Trophoblast cell (in vitro differentiated cells and primary cell): ENCODE measurements at regions not wholly inside any gene's neighbourhood (a gene's known extent, or its start where the extent isn't known, plus 50 kb on each side); places are given as distances from the start of the nearest gene placed in this dataset.

Source experiments
- DNase-seq, 2 donors: peaks; one replicate each; pipeline ENCODE4 v3.0.0-alpha.2; 2016
- H2AFZ ChIP-seq: 2 replicates; pipeline ENCODE4 v1.6.1; 2013; ENCODE audit warnings: low read length, moderate library complexity, mild to moderate bottlenecking; ENCODE audit not compliant: insufficient read depth, poor library complexity
- H2AK5ac ChIP-seq: 2 replicates; pipeline ENCODE4 v1.6.1; 2013; ENCODE audit warnings: mild to moderate bottlenecking, low read length
- H2BK120ac ChIP-seq: 2 replicates; pipeline ENCODE4 v1.6.1; 2013; ENCODE audit warnings: low read length, mild to moderate bottlenecking, moderate library complexity; ENCODE audit not compliant: insufficient read depth, poor library complexity
- H2BK12ac ChIP-seq: 2 replicates; pipeline ENCODE4 v1.6.1; 2013; ENCODE audit warnings: mild to moderate bottlenecking, low read length, moderate library complexity
- H2BK5ac ChIP-seq: 2 replicates; pipeline ENCODE4 v1.6.1; 2013; ENCODE audit warnings: low read length, low read depth, moderate library complexity, mild to moderate bottlenecking; ENCODE audit not compliant: poor library complexity
- H3K14ac ChIP-seq: 2 replicates; pipeline ENCODE4 v1.6.1; 2013; ENCODE audit warnings: mild to moderate bottlenecking, low read length
- H3K18ac ChIP-seq: 2 replicates; pipeline ENCODE4 v1.6.1; 2013; ENCODE audit warnings: mild to moderate bottlenecking, low read length
- H3K23ac ChIP-seq: 2 replicates; pipeline ENCODE4 v1.6.1; 2013; ENCODE audit warnings: low read length
- H3K27ac ChIP-seq: 2 replicates; pipeline ENCODE4 v1.5.1; 2013; ENCODE audit warnings: low read depth, mild to moderate bottlenecking, inconsistent platforms, low read length, moderate library complexity
- H3K27me3 ChIP-seq: 2 replicates; pipeline ENCODE4 v1.6.1; 2013; ENCODE audit warnings: inconsistent platforms, mild to moderate bottlenecking, low read length, moderate library complexity; ENCODE audit not compliant: insufficient read depth
- H3K36me3 ChIP-seq, 2 experiments: 1 replicate in 1 of 2; 2 replicates in 1 of 2; pipeline ENCODE4 v1.6.1; 2013; ENCODE audit warnings: low read length in 2 of 2, mild to moderate bottlenecking in 2 of 2, moderate library complexity in 1 of 2; ENCODE audit not compliant: insufficient read depth in 2 of 2, control insufficient read depth in 1 of 2
- H3K4ac ChIP-seq: 2 replicates; pipeline ENCODE4 v1.6.1; 2013; ENCODE audit warnings: low read depth, mild to moderate bottlenecking, low read length, moderate library complexity
- H3K4me1 ChIP-seq, 2 experiments: 1 replicate in 1 of 2; 2 replicates in 1 of 2; pipeline ENCODE4 v1.6.1; 2013; ENCODE audit warnings: low read length in 2 of 2, mild to moderate bottlenecking in 2 of 2, moderate library complexity in 1 of 2; ENCODE audit not compliant: insufficient read depth in 2 of 2, control insufficient read depth in 1 of 2
- H3K4me2 ChIP-seq: 2 replicates; pipeline ENCODE4 v1.6.1; 2013; ENCODE audit warnings: inconsistent platforms, mild to moderate bottlenecking, low read length, moderate library complexity
- H3K4me3 ChIP-seq: 2 replicates; pipeline ENCODE4 v1.5.1; 2013; ENCODE audit warnings: mild to moderate bottlenecking, low read depth, low read length, inconsistent platforms
- H3K79me1 ChIP-seq: one replicate; pipeline ENCODE4 v1.6.1; 2013; ENCODE audit warnings: low read length
- H3K79me2 ChIP-seq: 2 replicates; pipeline ENCODE4 v1.6.1; 2013; ENCODE audit warnings: low read length, mild to moderate bottlenecking; ENCODE audit not compliant: control insufficient read depth, insufficient read depth, poor library complexity
- H3K9ac ChIP-seq: 2 replicates; pipeline ENCODE4 v1.6.1; 2013; ENCODE audit warnings: mild to moderate bottlenecking, low read length
- H3K9me3 ChIP-seq: 2 replicates; pipeline ENCODE4 v1.6.1; 2013; ENCODE audit warnings: low read depth, mild to moderate bottlenecking, control low read depth, inconsistent platforms, low read length; ENCODE audit not compliant: insufficient read depth
- H4K12ac ChIP-seq: 2 replicates; pipeline ENCODE4 v1.6.1; 2013; ENCODE audit warnings: low read depth, mild to moderate bottlenecking, low read length, moderate library complexity
- H4K8ac ChIP-seq: 2 replicates; pipeline ENCODE4 v1.6.1; 2013; ENCODE audit warnings: low read depth, mild to moderate bottlenecking, low read length, moderate library complexity
- H4K91ac ChIP-seq: one replicate; pipeline ENCODE4 v1.6.1; 2013; ENCODE audit warnings: low read depth, mild to moderate bottlenecking, low read length, moderate library complexity
- WGBS: extraction: QIAGEN DNeasy Blood & Tissue Kit; methylation state at CpG from one replicate; pipeline ENCODE4 v1.1.7; 2013; ENCODE audit warnings: missing lambda C conversion rate; ENCODE audit not compliant: insufficient read length, insufficient coverage; ENCODE audit errors: extremely low coverage; 5-methylcytosine and 5-hydroxymethylcytosine counted together

- Histone ChIP-seq H3K79me1 (no peaks in the 10 kb centered on the region), H3K4me1 (no peaks in the 10 kb centered on the region), H3K4me3 (no peak overlapping the region), H2BK12ac (no peak overlapping the region), H3K9me3 (no peaks in the 10 kb centered on the region), H2BK120ac (no peak overlapping the region), H3K4me2 (no peak overlapping the region), H4K8ac (no peak overlapping the region), H3K4ac (no peak overlapping the region), H4K12ac (no peak overlapping the region), H3K36me3 (no peaks in the 10 kb centered on the region), H3K23ac (no peak overlapping the region), H3K18ac (no peak overlapping the region), H4K91ac (no peak overlapping the region), H3K27ac (no peak overlapping the region), H3K9ac (no peak overlapping the region), H3K27me3 (no peaks in the 10 kb centered on the region), H3K14ac (no peak overlapping the region), H2AFZ (no peak overlapping the region), H3K79me2 (no peaks in the 10 kb centered on the region), H2BK5ac (no peak overlapping the region), H2AK5ac (no peak overlapping the region)
- DNase-seq = no peak
- WGBS = no CpG with 5 or more reads among the region's 11 CpGs
Observed at GRCh38 chrX:149198980-149199732, 305.9 kb downstream of the IDS start.

GRCh38 chrX:149185087-149185486 is 320.0 kb downstream of the IDS start:
- Histone ChIP-seq H3K4me1 (no peaks in the 10 kb centered on the region), H3K79me2 (no peaks in the 10 kb centered on the region), H2BK5ac (no peak overlapping the region), H3K36me3 (no peaks in the 10 kb centered on the region), H4K12ac (no peak overlapping the region), H3K4me3 (no peak overlapping the region), H3K27me3 (no peaks in the 10 kb centered on the region), H3K4ac (no peak overlapping the region), H3K27ac (no peak overlapping the region), H2AFZ (no peak overlapping the region), H2AK5ac (no peak overlapping the region), H3K79me1 (no peaks in the 10 kb centered on the region), H3K23ac (no peak overlapping the region), H3K9ac (no peak overlapping the region), H3K9me3 (no peaks in the 10 kb centered on the region), H2BK120ac (no peak overlapping the region), H4K8ac (no peak overlapping the region), H3K18ac (no peak overlapping the region), H3K4me2 (no peak overlapping the region), H3K14ac (no peak overlapping the region), H4K91ac (no peak overlapping the region), H2BK12ac (no peak overlapping the region)
- DNase-seq = no peak
- no CpG with 5 or more reads among the region's 2 CpGs for WGBS

- no peak overlapping the region for H3K18ac ChIP-seq
- H3K9ac ChIP-seq = no peak overlapping the region
- H4K91ac ChIP-seq = no peak overlapping the region
- H2AFZ ChIP-seq = no peak overlapping the region
- no peak overlapping the region for H3K4ac ChIP-seq
- no peaks in the 10 kb centered on the region for H3K9me3 ChIP-seq
- no peak overlapping the region for H2AK5ac ChIP-seq
- no peak overlapping the region for H3K14ac ChIP-seq
- no peak overlapping the region for H2BK120ac ChIP-seq
- no peaks in the 10 kb centered on the region for H3K27me3 ChIP-seq
- H3K23ac ChIP-seq = no peak overlapping the region
- H3K27ac ChIP-seq = no peak overlapping the region
- no peak overlapping the region for H2BK12ac ChIP-seq
- no peak overlapping the region for H4K8ac ChIP-seq
- H3K4me2 ChIP-seq = no peak overlapping the region
- H3K79me1 ChIP-seq = no peaks in the 10 kb centered on the region
- no peaks in the 10 kb centered on the region for H3K4me1 ChIP-seq
- H3K36me3 ChIP-seq = no peaks in the 10 kb centered on the region
- H3K4me3 ChIP-seq = no peak overlapping the region
- no peak for DNase-seq
- H3K79me2 ChIP-seq = no peaks in the 10 kb centered on the region
- no peak overlapping the region for H2BK5ac ChIP-seq
- no peak overlapping the region for H4K12ac ChIP-seq
- WGBS = no CpG with 5 or more reads among the region's 2 CpGs
Observed at GRCh38 chrX:149161435-149162088, 343.5 kb downstream of the IDS start.

GRCh38 chrX:149157976-149158375 is 347.1 kb downstream of the IDS start:
- no CpG with 5 or more reads among the region's 1 CpG for WGBS
- H3K4ac ChIP-seq = no peak overlapping the region
- no peaks in the 10 kb centered on the region for H3K4me1 ChIP-seq
- no peak overlapping the region for H3K18ac ChIP-seq
- no peak for DNase-seq
- H3K79me1 ChIP-seq = no peaks in the 10 kb centered on the region
- H3K9ac ChIP-seq = no peak overlapping the region
- H3K36me3 ChIP-seq = no peaks in the 10 kb centered on the region
- H4K91ac ChIP-seq = no peak overlapping the region
- H2BK120ac ChIP-seq = no peak overlapping the region
- no peak overlapping the region for H4K8ac ChIP-seq
- no peak overlapping the region for H2AFZ ChIP-seq
- no peaks in the 10 kb centered on the region for H3K9me3 ChIP-seq
- H3K23ac ChIP-seq = no peak overlapping the region
- H2BK12ac ChIP-seq = no peak overlapping the region
- no peak overlapping the region for H4K12ac ChIP-seq
- H2BK5ac ChIP-seq = no peak overlapping the region
- no peak overlapping the region for H3K14ac ChIP-seq
- no peaks in the 10 kb centered on the region for H3K79me2 ChIP-seq
- H3K27me3 ChIP-seq = no peaks in the 10 kb centered on the region
- H2AK5ac ChIP-seq = no peak overlapping the region
- H3K4me2 ChIP-seq = no peak overlapping the region
- no peak overlapping the region for H3K4me3 ChIP-seq
- no peak overlapping the region for H3K27ac ChIP-seq
